Calu3 (cell line): ENCODE measurements at regions not wholly inside any gene's neighbourhood (a gene's known extent, or its start where the extent isn't known, plus 50 kb on each side); places are given as distances from the start of the nearest gene placed in this dataset.

Experiments used
- BruUV-seq: library from RNA; stranded (reverse); fragments of 400-500 nt; replicated peaks from 2 replicates; lab custom pipeline; 2021; lab: Mats Ljungman, UMichigan
- CTCF ChIA-PET: fragments of 300-600 bp; sonication (Branson Sonifier 250); formaldehyde crosslinking; loops from one replicate; lab custom pipeline; 2022; ENCODE audit warnings: antibody characterized with exemption; lab: Charles Lee
- DNase-seq: peaks from one replicate; pipeline ENCODE4 v3.0.0; 2022
- H3K27ac Mint-ChIP-seq: one replicate; pipeline ENCODE4 v1.8.0; 2022; ENCODE audit warnings: mixed read lengths; ENCODE audit not compliant: unreplicated experiment
- H3K27me3 Mint-ChIP-seq: one replicate; pipeline ENCODE4 v1.8.0; 2022; ENCODE audit warnings: mixed read lengths; ENCODE audit not compliant: unreplicated experiment
- H3K36me3 Mint-ChIP-seq: one replicate; pipeline ENCODE4 v1.8.0; 2022; ENCODE audit warnings: mild to moderate bottlenecking, moderate library complexity, mixed read lengths; ENCODE audit not compliant: insufficient read depth, unreplicated experiment
- H3K4me1 Mint-ChIP-seq: one replicate; pipeline ENCODE4 v1.8.0; 2022; ENCODE audit warnings: mild to moderate bottlenecking, low read depth, mixed read lengths; ENCODE audit not compliant: unreplicated experiment
- H3K4me3 Mint-ChIP-seq: one replicate; pipeline ENCODE4 v1.8.0; 2022; ENCODE audit warnings: mild to moderate bottlenecking, low read depth, moderate library complexity, mixed read lengths; ENCODE audit not compliant: unreplicated experiment
- H3K9me3 Mint-ChIP-seq: one replicate; pipeline ENCODE4 v1.8.0; 2022; ENCODE audit warnings: low read depth, mixed read lengths; ENCODE audit not compliant: unreplicated experiment
- intact Hi-C: fragments of 100-400 bp; cut with micrococcal nuclease; formaldehyde crosslinking; loops from one replicate; pipeline ENCODE4 v1.10.0; 2022; ENCODE audit not compliant: unreplicated experiment
- TF ChIP-seq, protein P1 (sequence below): fragments of 200-600 bp; IDR thresholded peaks from one replicate; pipeline ENCODE4 v1.8.0; 2022; ENCODE audit warnings: antibody characterized with exemption; ENCODE audit not compliant: unreplicated experiment

DNA sequence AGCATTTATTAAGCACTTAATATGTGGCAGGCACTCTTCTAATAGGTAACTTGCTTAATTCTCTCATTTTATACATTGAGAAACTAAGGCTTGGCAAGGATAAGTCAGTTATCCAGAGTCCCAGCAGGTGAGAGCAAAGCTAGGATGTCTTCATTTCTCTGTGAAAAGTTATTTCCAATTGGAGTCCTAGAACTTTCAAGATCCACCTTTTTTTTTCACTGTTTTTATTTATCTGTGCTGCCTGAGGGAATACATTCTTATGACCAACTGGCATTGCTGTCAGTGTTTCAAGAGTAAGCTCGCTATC, 56.2 kb upstream of the ETAA1 start:
- DNase-seq = no peak
- Mint-ChIP-seq H3K27ac (no peak overlapping the region), H3K4me3 (no peak overlapping the region), H3K9me3 (peaks cover 5% of the 10 kb centered on the region), H3K27me3 (no peaks in the 10 kb centered on the region), H3K4me1 (no peaks in the 10 kb centered on the region), H3K36me3 (no peaks in the 10 kb centered on the region)
- CTCF ChIA-PET = no interaction called here
- BruUV-seq = no TSS peak
- intact Hi-C loops = no loop called here
- TF ChIP-seq, protein P1, sequence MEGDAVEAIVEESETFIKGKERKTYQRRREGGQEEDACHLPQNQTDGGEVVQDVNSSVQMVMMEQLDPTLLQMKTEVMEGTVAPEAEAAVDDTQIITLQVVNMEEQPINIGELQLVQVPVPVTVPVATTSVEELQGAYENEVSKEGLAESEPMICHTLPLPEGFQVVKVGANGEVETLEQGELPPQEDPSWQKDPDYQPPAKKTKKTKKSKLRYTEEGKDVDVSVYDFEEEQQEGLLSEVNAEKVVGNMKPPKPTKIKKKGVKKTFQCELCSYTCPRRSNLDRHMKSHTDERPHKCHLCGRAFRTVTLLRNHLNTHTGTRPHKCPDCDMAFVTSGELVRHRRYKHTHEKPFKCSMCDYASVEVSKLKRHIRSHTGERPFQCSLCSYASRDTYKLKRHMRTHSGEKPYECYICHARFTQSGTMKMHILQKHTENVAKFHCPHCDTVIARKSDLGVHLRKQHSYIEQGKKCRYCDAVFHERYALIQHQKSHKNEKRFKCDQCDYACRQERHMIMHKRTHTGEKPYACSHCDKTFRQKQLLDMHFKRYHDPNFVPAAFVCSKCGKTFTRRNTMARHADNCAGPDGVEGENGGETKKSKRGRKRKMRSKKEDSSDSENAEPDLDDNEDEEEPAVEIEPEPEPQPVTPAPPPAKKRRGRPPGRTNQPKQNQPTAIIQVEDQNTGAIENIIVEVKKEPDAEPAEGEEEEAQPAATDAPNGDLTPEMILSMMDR = no peak

DNA sequence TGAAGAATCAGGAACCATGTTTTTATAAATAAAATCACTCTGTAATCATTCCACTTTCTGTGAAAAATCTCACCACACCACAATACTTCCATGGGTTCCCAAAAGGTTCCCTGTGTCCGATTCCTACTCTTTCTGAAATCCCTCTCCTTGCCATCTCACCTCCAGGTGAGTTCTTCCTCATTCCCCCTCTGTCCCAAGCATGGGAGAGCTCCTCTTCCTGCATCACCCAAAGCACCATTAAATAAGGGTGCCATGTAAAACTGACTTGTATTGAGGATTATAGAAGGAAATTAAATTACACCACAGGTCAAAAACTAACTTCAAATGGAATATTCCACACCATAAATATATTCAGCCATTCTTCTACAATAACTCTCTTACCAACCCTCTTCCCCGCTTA, 55.8 kb upstream of the ETAA1 start:
- no TSS peak for BruUV-seq
- CTCF ChIA-PET = no interaction called here
- no peak overlapping the region for H3K27ac Mint-ChIP-seq

DNA sequence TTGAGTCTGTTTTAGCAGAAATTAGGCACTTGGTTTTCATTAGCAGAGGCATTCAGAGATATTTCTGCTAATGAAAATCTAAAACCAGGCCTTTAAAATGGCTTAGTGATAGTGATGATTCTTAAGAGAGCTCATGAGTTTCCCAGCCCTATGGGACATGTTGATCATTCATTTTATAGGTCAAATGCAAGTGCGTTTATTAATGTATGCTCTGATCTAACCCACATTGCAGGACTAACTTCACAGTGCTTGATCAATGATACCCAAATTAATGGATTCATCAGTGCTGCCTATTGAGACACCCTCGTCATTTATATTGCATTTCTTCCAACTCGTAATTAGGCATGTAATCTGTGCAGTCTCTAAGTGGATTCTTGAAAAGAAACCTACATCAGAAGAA, 54.7 kb upstream of the ETAA1 start:
- H3K4me3 Mint-ChIP-seq = no peak overlapping the region
- no TSS peak for BruUV-seq
- CTCF ChIA-PET = no interaction called here
- intact Hi-C loops = no loop called here
- H3K27ac Mint-ChIP-seq = no peak overlapping the region
- H3K4me1 Mint-ChIP-seq = no peaks in the 10 kb centered on the region
- DNase-seq = no peak
- H3K27me3 Mint-ChIP-seq = no peaks in the 10 kb centered on the region
- TF ChIP-seq, protein P1 = no peak
- H3K36me3 Mint-ChIP-seq = no peaks in the 10 kb centered on the region
- peaks cover 5% of the 10 kb centered on the region for H3K9me3 Mint-ChIP-seq

More for the DNA sequence above, 55.8 kb upstream of the ETAA1 start:
- intact Hi-C loops = no loop called here
- TF ChIP-seq, protein P1 = no peak
- Mint-ChIP-seq H3K36me3 (no peaks in the 10 kb centered on the region), H3K27me3 (no peaks in the 10 kb centered on the region), H3K4me3 (no peak overlapping the region), H3K9me3 (peaks cover 5% of the 10 kb centered on the region), H3K4me1 (no peaks in the 10 kb centered on the region)
- no peak for DNase-seq

DNA sequence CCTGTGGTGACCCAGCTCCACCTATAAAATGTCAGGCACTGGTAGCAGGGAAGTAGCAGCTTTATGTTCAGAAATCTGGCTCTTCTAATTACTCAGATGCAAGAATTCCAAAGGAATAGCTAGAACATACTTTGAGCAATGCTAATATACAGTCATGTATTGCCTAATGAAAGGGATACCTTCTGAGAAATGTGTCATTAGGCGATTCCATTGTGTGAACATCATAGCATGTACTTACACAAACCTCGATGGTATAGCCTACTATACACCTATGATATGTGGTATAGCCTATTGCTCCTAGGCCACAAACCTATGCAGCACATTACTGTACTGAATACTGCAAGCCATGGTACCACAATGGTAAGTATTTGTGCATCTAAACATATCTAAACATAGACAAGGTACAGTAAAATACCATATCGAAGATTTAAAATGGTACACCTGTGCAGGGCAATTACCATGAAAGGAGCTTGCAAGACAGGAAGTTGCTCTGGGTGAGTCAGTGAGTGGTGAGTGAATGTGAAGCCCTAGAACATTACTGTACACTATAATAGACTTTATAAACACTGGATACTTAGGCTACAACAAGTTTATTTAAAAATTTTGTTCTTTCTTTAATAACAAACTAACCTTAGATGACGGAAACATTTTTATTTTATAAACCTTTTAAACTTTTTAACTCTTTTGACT, 50.3 kb upstream of the ETAA1 start:
- Mint-ChIP-seq H3K9me3 (peaks cover 8% of the 10 kb centered on the region), H3K27ac (no peak overlapping the region), H3K4me3 (no peak overlapping the region), H3K27me3 (no peaks in the 10 kb centered on the region), H3K4me1 (no peaks in the 10 kb centered on the region), H3K36me3 (no peaks in the 10 kb centered on the region)
- intact Hi-C loops = no loop called here
- CTCF ChIA-PET = no interaction called here
- DNase-seq = no peak
- TF ChIP-seq, protein P1 = no peak
- BruUV-seq = no TSS peak
